ENCODE measurements at regions not wholly inside any gene's neighbourhood (a gene's known extent, or its start where the extent isn't known, plus 50 kb on each side); places are given as distances from the start of the nearest gene placed in this dataset.

- DNase-seq (ENCODE audit: insufficient read length, low spot score) (no peak), FAIRE-seq (no peak)
Measured at GRCh38 chr6:119630561-119631192, 281.1 kb upstream of the MAN1A1 start.

- DNase-seq (ENCODE audit: insufficient read length, low spot score) (no peak), FAIRE-seq (no peak)
Measured at GRCh38 chr6:119628691-119629594, 279.4 kb upstream of the MAN1A1 start.

- FAIRE-seq (no peak), DNase-seq (ENCODE audit: insufficient read length, low spot score) (no peak)
Measured at GRCh38 chr6:119627908-119628669, 278.5 kb upstream of the MAN1A1 start.

- FAIRE-seq (no peak), DNase-seq (ENCODE audit: insufficient read length, low spot score) (no peak)
Measured at GRCh38 chr6:119626884-119627619, 277.5 kb upstream of the MAN1A1 start.

GRCh38 chr6:119620846-119621555, 271.4 kb upstream of the MAN1A1 start:
- FAIRE-seq (no peak), DNase-seq (ENCODE audit: insufficient read length, low spot score) (no peak)

GRCh38 chr6:119614138-119614537, 264.6 kb upstream of the MAN1A1 start:
- no peak for DNase-seq (ENCODE audit: insufficient read length, low spot score)
- no peak for FAIRE-seq

GRCh38 chr6:119612911-119613381, 263.4 kb upstream of the MAN1A1 start:
- FAIRE-seq = no peak
- DNase-seq (ENCODE audit: insufficient read length, low spot score) = no peak

- DNase-seq (ENCODE audit: insufficient read length, low spot score) (no peak), FAIRE-seq (no peak)
Measured at GRCh38 chr6:119612176-119612891, 262.8 kb upstream of the MAN1A1 start.

GRCh38 chr6:119610754-119611153, 261.2 kb upstream of the MAN1A1 start:
- FAIRE-seq (peak; percentile 14), DNase-seq (ENCODE audit: insufficient read length, low spot score) (no peak)

GRCh38 chr6:119610265-119610664, 260.7 kb upstream of the MAN1A1 start:
- FAIRE-seq (no peak), DNase-seq (ENCODE audit: insufficient read length, low spot score) (no peak)

- FAIRE-seq (no peak), DNase-seq (ENCODE audit: insufficient read length, low spot score) (no peak)
Measured at GRCh38 chr6:119609865-119610264, 260.3 kb upstream of the MAN1A1 start.

- DNase-seq (ENCODE audit: insufficient read length, low spot score) = no peak
- FAIRE-seq = no peak
Measured at GRCh38 chr6:119608994-119609393, 259.4 kb upstream of the MAN1A1 start.

GRCh38 chr6:119604124-119604523, 254.6 kb upstream of the MAN1A1 start:
- DNase-seq (ENCODE audit: insufficient read length, low spot score) (no peak), FAIRE-seq (no peak)

GRCh38 chr6:119603501-119603900, 253.9 kb upstream of the MAN1A1 start:
- no peak for DNase-seq (ENCODE audit: insufficient read length, low spot score)

GRCh38 chr6:119602215-119603178, 252.9 kb upstream of the MAN1A1 start:
- FAIRE-seq (no peak), DNase-seq (ENCODE audit: insufficient read length, low spot score) (no peak)

More at GRCh38 chr6:119603501-119603900, 253.9 kb upstream of the MAN1A1 start:
- no peak for FAIRE-seq

- DNase-seq (ENCODE audit: insufficient read length, low spot score) (no peak), FAIRE-seq (no peak)
Measured at GRCh38 chr6:119598883-119599282, 249.3 kb upstream of the MAN1A1 start.

- FAIRE-seq = no peak
Measured at GRCh38 chr6:119594907-119595306, 245.3 kb upstream of the MAN1A1 start.

GRCh38 chr6:119591235-119591634, 241.7 kb upstream of the MAN1A1 start:
- no peak for DNase-seq (ENCODE audit: insufficient read length, low spot score)
- no peak for FAIRE-seq

More at GRCh38 chr6:119594907-119595306, 245.3 kb upstream of the MAN1A1 start:
- DNase-seq (ENCODE audit: insufficient read length, low spot score) = no peak
